ENCODE measurements at regions not wholly inside any gene's neighbourhood (a gene's known extent, or its start where the extent isn't known, plus 50 kb on each side); places are given as distances from the start of the nearest gene placed in this dataset.
"Not testable (repeated sequence)": the region's sequence is repeated elsewhere in the genome, so short reads cannot be mapped to it uniquely, and the experiment has no call there.

- DNase-seq (ENCODE audit: low spot score) = not testable (repeated sequence)
These were observed 787.0 kb upstream of the CRIM1 start for GRCh38 chr2:35568574-35568973.

DNA sequence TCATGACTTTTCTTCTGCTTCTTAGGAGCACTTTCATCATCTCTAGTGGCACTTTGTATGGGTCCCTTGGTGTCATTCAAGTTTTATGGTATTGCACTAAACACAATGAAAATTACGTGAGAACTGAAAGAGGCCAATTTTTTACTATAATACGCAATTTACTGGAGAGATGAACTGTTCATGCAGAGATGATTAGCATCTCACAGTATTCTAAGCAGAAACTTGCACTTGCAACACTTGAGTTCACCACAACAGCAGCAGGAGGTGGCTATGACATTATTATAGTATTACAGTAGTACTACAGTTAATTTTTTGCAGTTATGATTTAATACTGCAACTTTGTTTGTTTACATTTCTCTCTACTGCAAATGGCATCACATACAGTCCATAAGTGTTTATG, 793.1 kb upstream of the CRIM1 start:
- no peak for DNase-seq (ENCODE audit: low spot score)

- peak; percentile 27 for DNase-seq (ENCODE audit: low spot score)
These were observed 807.4 kb upstream of the CRIM1 start for GRCh38 chr2:35548171-35548570.

DNA sequence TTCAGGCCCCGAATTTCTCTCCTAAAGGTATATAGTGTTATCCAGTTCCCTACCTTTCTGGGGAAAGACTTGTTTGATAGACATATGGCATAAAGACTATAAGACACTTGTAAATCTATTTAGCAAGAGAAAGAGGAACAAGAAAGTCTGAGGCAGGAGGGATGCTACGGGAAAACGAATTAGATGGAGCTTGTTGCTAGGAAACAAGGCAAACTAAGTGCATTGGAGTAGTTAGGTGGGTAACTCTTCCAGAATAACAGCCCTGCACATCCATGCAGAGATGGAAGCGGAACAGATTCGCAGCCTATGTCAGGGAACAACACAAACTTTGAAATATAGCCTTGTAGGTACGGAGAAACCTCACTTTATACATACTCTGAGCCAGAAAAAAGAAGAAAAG, 810.3 kb upstream of the CRIM1 start:
- no peak for DNase-seq (ENCODE audit: low spot score)

GRCh38 chr2:35538796-35539195, 816.8 kb upstream of the CRIM1 start:
- peak; percentile 38 for DNase-seq (ENCODE audit: low spot score)

DNA sequence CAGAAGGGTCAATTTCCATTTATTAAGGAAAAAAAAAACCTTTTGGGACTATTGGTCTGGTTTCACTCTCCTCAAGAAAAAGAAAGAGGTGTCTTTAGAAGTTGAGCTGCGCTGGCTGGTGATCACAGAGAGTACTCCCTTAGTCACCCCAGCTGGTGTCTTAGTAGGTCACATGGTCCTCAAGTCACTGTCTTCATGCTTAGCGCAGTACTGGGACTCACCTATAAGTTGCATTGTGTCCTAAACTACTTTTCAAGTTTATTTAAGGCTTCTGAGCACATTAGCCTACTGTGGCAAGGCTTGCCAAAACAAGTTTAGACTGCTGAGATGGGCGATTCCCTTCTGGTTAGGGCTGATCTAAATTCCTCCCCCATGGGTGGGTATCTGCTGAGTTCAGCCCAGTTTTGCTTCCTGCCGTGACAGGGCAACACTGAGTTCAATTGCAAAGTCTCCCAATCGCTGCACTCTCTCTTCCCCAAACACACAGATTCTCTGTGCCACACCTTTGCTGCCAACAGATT, 824.9 kb upstream of the CRIM1 start:
- no peak for DNase-seq (ENCODE audit: low spot score)

GRCh38 chr2:35526741-35527140, 828.8 kb upstream of the CRIM1 start:
- DNase-seq (ENCODE audit: low spot score) = peak; percentile 14

GRCh38 chr2:35522450-35522849, 833.1 kb upstream of the CRIM1 start:
- DNase-seq (ENCODE audit: low spot score) = no peak

- DNase-seq (ENCODE audit: low spot score) = peak; percentile 68
These were observed 844.9 kb upstream of the CRIM1 start for GRCh38 chr2:35510636-35511035.

DNA sequence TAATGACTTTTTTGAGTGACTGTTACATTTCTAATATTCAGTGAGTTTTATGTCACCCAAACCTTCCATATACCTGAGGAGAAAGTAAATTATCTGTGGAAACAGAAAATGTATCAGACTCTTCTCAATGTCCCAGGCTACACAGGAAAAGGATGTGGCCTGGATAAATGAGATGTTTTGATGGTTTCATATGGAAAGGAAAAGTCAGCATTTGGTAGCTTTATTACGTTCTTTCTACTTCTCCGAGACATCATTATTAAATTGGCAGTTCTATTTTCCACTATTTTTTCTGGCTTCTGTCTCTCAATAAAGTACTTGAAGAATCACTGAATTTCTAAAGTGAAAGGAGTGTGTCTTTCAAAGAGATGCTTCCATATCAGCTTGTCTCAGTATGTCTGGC, 847.0 kb upstream of the CRIM1 start:
- no peak for DNase-seq (ENCODE audit: low spot score)

DNA sequence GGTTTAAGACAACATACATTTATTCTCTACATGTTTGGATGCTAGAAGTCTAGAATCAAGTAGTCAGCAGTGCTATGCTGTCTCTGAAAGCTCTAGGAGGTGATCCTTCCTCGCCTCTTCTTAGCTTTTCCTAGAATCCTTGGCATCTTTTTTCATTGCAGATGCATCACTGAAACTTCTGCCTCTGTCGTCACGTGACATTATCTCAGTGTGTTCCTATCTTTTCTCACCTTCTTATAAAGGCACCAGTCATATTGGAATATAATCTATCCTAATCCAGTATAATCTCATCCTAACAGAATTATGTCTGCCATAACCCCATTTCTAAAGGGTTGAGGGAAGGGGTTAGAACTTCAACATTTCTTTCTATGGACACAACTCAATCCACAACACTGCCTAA, 851.2 kb upstream of the CRIM1 start:
- DNase-seq (ENCODE audit: low spot score) = no peak

GRCh38 chr2:35503738-35504199, 851.8 kb upstream of the CRIM1 start:
- peak; percentile 80 for DNase-seq (ENCODE audit: low spot score)

GRCh38 chr2:35503311-35503710, 852.3 kb upstream of the CRIM1 start:
- DNase-seq (ENCODE audit: low spot score) = peak; percentile 51

DNA sequence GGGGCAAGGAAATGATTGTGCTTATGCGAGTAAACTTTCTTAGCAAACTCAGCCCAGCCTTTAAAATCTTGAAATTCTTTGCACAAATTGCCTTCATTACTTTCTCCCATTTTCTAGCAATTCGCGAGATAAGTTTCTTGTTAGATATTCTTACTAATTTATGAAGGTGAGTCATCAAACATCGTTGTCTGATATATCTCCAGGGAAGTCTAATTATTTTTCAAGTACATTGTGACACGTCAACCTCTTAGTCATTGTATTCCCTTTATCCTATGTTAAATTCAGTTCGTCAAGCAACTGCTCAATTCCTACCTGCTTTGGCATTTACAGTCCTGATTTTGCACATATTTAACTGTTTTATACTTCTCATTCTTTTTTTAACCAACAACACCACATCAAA, 854.5 kb upstream of the CRIM1 start:
- peak; percentile 68 for DNase-seq (ENCODE audit: low spot score)

- no peak for DNase-seq (ENCODE audit: low spot score)
These were observed 859.6 kb upstream of the CRIM1 start for GRCh38 chr2:35496022-35496421.

DNA sequence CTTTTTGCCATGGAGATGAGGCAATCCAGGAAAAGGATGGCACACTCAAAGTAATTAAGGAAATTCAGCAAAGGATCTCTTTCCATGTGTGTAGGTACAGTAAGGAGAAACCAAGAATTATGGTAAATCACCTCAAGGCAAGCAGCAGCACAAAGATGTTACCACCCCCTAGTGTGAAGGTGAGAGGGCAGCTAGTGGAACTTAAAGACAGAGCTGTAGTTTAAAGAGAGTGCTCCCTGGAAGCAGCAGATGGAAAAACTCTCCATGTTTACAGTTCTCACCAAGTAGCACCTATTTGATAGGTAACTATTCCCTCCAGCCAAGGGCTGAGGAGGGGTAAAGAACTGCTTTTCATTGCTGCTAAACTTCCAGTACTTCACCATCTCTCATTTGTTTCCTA, 860.4 kb upstream of the CRIM1 start:
- no peak for DNase-seq (ENCODE audit: low spot score)

- DNase-seq (ENCODE audit: low spot score) = not testable (repeated sequence)
These were observed 877.5 kb upstream of the CRIM1 start for GRCh38 chr2:35478121-35478520.

DNA sequence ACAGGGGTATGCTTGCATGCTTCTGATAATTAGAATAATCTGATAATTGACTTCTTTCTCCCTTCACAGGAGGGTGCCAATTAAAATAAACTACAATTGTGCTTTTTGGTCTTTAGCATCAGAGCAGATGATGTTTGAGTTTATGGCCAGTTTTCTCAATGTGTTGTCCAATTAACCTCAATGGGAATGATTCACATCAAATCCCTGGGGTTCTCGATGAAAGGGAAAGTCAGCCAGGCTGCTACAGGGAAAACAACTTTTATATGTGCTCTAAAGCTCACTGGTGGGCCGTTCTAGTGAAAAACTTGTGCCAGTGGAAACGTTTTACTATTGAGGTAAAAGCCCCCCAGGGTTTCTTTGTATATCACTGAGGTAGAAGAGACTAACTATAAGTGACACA, 887.3 kb upstream of the CRIM1 start:
- DNase-seq (ENCODE audit: low spot score) = peak; percentile 19

- DNase-seq (ENCODE audit: low spot score) = peak; percentile 53
These were observed 891.6 kb upstream of the CRIM1 start for GRCh38 chr2:35463805-35464596.

DNA sequence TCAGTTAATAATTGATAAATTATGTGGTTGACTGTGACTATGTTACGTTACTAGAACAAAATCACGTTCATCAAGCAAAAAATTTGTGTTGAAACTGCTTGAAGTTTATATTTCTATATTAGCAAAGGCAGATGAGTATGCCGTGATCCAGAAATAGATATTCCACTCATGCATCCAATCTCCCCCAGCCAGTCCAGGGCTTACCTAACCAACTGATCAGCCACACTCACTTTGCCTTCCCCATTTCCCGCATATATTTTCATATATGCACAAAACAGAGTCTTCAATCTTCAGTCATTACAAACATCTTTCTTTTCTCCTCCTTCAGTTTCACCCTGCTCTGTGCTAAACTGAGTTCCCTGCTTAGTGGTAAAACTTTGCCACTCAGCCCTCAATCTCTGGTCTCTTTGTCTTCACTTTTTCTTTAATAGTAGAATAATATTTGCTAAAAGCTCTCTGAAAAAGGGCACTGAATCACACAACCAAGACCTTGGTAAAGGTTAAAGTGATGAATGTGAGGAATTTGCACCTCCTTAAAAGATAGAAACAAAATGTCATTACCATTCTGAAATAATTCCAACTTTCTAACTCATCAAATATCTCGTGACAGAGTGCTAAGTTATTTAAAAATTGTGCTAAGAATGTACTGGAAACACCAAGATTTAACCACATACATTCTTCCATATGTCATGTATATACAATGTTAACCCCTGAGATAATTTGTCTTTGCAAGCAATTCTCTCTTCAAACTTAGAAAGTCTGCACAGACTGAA, 893.2 kb upstream of the CRIM1 start:
- DNase-seq (ENCODE audit: low spot score) = peak; percentile 88

- DNase-seq (ENCODE audit: low spot score) = no peak
These were observed 894.2 kb upstream of the CRIM1 start for GRCh38 chr2:35461406-35461805.

DNA sequence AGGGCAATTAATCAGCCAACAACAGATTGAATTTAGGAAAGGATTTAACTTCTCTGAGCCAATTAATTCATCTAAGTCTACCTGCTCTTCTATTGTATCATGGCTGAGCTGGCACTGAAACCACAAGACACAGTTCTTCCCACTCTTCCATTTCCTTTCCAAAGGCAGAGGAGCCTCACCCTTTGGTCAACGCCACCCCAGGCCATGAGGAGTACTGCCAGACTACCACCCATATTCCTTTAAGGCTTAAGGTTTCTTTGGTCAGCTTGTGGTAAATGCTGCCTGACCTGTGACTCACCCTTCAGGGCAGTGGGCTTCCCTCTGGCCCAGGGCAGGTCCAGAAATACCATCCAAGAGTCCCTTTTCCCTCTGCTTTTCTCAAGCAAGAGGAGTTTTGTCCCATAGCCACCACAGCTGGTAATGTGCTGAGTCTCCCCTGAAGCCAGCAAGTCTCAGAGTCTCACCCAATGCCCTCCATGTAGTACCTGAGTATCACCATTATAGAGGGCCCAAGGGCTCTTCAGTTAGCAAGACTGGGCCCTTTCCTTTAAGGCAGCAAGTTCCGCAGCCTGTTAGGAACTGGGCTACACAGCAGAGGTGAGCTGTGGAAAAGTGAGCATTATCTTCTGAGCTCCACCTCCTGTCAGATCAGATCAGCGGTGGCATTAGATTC, 900.5 kb upstream of the CRIM1 start:
- DNase-seq (ENCODE audit: low spot score) = peak; percentile 95

All from A172 (cell line).